ENCODE measurements at regions not wholly inside any gene's neighbourhood (a gene's known extent, or its start where the extent isn't known, plus 50 kb on each side); places are given as distances from the start of the nearest gene placed in this dataset.

- DNase-seq: no peak
Observed at GRCh38 chr10:29403208-29403607, 114.3 kb downstream of the LYZL1 start.

- no peak for DNase-seq
Observed at GRCh38 chr10:29407280-29407858, 118.5 kb downstream of the LYZL1 start.

Measured in stimulated activated CD4-positive, alpha-beta T cell treated with anti-CD3 and anti-CD28 coated beads, Interleukin-2, amount 100 ng/mL, for 24 hours (primary cell).